ENCODE measurements at regions not wholly inside any gene's neighbourhood (a gene's known extent, or its start where the extent isn't known, plus 50 kb on each side); places are given as distances from the start of the nearest gene placed in this dataset.

DNA sequence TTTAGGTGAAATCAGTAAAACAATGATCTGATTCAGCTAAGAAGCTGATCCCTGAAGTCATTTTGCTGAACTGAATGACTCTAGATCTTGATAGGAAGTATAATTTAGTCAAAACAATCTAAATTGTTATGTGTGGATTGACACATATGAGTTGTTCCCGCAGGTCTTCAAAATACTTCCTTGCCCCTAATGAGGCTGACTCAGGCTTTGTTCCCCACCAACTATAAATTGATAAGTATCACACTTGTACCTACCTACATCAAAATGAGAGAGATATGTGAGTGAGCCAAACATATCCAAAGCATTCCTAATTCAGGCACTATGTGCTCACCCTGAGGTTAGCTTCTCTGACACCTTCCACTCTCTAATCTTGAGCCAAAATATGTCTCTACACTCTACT is 507.1 kb downstream of the PLPP3 start:
- H3K4me3 ChIP-seq (replicated peaks in 1 of 3; ENCODE audit: insufficient read depth in 1 of 3, low read depth in 2 of 3, low read length in 3 of 3), result no peak overlapping the region
- ChIA-PET CTCF (ENCODE audit: low intra/inter-chr PET ratio, low total read pairs) (no interaction called here), POLR2A (no interaction called here)
- no peaks in the 10 kb centered on the region for H3K79me2 ChIP-seq (ENCODE audit: insufficient read depth, low read length)
- H2AFZ ChIP-seq (ENCODE audit: low read length), result no peak overlapping the region
- H3K9ac ChIP-seq (ENCODE audit: insufficient read depth, low read depth, low read length), result no peak overlapping the region
- no TSS peak for BruUV-seq (replicated peaks)
- 10% methylated on average over 1 of the region's 1 CpG for WGBS (ENCODE audit: low lambda C conversion rate)
- no peak overlapping the region for H3K4me2 ChIP-seq (ENCODE audit: low read depth, low read length)
- no peaks in the 10 kb centered on the region for H3K4me1 ChIP-seq (ENCODE audit: insufficient read depth, low read length)
- H3K36me3 ChIP-seq (replicated peaks in 1 of 2; ENCODE audit: control insufficient read depth in 1 of 2, insufficient read depth in 2 of 2, low read length in 2 of 2), result no peaks in the 10 kb centered on the region
- H3K27ac ChIP-seq (ENCODE audit: extremely low read length, insufficient read depth, low read length), result no peak overlapping the region
- DNase-seq (ENCODE audit: low spot score) (no peak), ATAC-seq (no peak), FAIRE-seq (no peak)
- H3K9me3 ChIP-seq (ENCODE audit: low read length), result no peaks in the 10 kb centered on the region
- no peaks in the 10 kb centered on the region for H3K27me3 ChIP-seq (ENCODE audit: control insufficient read depth in 1 of 2, insufficient read depth in 2 of 2, low read length in 2 of 2)
- intact Hi-C loops (cut with micrococcal nuclease; ENCODE audit: unreplicated experiment), result no loop called here
- in situ Hi-C loops (cut with HindIII; ENCODE audit: extremely low pct_ligation_motif_present, low pct_unique_long_range_greater_than_20kb), result no loop called here
- H4K20me1 ChIP-seq (ENCODE audit: insufficient read depth, low read length), result no peaks in the 10 kb centered on the region
- TF ChIP-seq SOX5 (CRISPR knock-in tag; IDR thresholded peaks at IDR 0.05; ENCODE audit: borderline replicate concordance) (no peak), PRPF4 (IDR thresholded peaks at IDR 0.05; ENCODE audit: low read depth, low read length, poor library complexity, severe bottlenecking) (no peak), CHD4 (IDR thresholded peaks at IDR 0.05; ENCODE audit: borderline replicate concordance, low read length) (no peak), ISX (CRISPR knock-in tag; conservative IDR thresholded peaks at IDR 0.05) (no peak), ZNF3 (CRISPR knock-in tag; IDR thresholded peaks at IDR 0.05) (no peak), KLF12 (CRISPR knock-in tag; IDR thresholded peaks at IDR 0.05; ENCODE audit: borderline replicate concordance) (no peak), KAT2B (IDR thresholded peaks at IDR 0.05; ENCODE audit: borderline replicate concordance, low read depth, low read length) (no peak), MTA3 (CRISPR knock-in tag; IDR thresholded peaks at IDR 0.05) (no peak), ZNF775 (CRISPR knock-in tag; IDR thresholded peaks at IDR 0.05; ENCODE audit: borderline replicate concordance) (no peak), ZNF441 (CRISPR knock-in tag; IDR thresholded peaks at IDR 0.05; ENCODE audit: borderline replicate concordance) (no peak)
- TF ChIP-seq, protein P1, sequence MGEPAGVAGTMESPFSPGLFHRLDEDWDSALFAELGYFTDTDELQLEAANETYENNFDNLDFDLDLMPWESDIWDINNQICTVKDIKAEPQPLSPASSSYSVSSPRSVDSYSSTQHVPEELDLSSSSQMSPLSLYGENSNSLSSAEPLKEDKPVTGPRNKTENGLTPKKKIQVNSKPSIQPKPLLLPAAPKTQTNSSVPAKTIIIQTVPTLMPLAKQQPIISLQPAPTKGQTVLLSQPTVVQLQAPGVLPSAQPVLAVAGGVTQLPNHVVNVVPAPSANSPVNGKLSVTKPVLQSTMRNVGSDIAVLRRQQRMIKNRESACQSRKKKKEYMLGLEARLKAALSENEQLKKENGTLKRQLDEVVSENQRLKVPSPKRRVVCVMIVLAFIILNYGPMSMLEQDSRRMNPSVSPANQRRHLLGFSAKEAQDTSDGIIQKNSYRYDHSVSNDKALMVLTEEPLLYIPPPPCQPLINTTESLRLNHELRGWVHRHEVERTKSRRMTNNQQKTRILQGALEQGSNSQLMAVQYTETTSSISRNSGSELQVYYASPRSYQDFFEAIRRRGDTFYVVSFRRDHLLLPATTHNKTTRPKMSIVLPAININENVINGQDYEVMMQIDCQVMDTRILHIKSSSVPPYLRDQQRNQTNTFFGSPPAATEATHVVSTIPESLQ (CRISPR knock-in tag; conservative IDR thresholded peaks at IDR 0.05), result no peak
- TF ChIP-seq, protein P2, sequence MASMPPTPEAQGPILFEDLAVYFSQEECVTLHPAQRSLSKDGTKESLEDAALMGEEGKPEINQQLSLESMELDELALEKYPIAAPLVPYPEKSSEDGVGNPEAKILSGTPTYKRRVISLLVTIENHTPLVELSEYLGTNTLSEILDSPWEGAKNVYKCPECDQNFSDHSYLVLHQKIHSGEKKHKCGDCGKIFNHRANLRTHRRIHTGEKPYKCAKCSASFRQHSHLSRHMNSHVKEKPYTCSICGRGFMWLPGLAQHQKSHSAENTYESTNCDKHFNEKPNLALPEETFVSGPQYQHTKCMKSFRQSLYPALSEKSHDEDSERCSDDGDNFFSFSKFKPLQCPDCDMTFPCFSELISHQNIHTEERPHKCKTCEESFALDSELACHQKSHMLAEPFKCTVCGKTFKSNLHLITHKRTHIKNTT (CRISPR knock-in tag; IDR thresholded peaks at IDR 0.05), result no peak
- TF ChIP-seq, protein P3, sequence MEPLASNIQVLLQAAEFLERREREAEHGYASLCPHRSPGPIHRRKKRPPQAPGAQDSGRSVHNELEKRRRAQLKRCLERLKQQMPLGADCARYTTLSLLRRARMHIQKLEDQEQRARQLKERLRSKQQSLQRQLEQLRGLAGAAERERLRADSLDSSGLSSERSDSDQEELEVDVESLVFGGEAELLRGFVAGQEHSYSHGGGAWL (CRISPR knock-in tag; IDR thresholded peaks at IDR 0.05), result no peak
- TF ChIP-seq, protein P4, sequence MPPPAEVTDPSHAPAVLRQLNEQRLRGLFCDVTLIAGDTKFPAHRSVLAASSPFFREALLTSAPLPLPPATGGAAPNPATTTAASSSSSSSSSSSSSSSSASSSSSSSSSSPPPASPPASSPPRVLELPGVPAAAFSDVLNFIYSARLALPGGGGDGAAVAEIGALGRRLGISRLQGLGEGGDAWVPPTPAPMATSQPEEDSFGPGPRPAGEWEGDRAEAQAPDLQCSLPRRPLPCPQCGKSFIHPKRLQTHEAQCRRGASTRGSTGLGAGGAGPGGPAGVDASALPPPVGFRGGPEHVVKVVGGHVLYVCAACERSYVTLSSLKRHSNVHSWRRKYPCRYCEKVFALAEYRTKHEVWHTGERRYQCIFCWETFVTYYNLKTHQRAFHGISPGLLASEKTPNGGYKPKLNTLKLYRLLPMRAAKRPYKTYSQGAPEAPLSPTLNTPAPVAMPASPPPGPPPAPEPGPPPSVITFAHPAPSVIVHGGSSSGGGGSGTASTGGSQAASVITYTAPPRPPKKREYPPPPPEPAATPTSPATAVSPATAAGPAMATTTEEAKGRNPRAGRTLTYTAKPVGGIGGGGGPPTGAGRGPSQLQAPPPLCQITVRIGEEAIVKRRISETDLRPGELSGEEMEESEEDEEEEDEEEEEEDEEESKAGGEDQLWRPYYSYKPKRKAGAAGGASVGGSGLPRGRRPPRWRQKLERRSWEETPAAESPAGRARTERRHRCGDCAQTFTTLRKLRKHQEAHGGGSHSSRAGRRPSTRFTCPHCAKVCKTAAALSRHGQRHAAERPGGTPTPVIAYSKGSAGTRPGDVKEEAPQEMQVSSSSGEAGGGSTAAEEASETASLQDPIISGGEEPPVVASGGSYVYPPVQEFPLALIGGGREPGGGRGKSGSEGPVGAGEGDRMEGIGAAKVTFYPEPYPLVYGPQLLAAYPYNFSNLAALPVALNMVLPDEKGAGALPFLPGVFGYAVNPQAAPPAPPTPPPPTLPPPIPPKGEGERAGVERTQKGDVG (CRISPR knock-in tag; IDR thresholded peaks at IDR 0.05; ENCODE audit: borderline replicate concordance), result no peak
- TF ChIP-seq, protein P5, sequence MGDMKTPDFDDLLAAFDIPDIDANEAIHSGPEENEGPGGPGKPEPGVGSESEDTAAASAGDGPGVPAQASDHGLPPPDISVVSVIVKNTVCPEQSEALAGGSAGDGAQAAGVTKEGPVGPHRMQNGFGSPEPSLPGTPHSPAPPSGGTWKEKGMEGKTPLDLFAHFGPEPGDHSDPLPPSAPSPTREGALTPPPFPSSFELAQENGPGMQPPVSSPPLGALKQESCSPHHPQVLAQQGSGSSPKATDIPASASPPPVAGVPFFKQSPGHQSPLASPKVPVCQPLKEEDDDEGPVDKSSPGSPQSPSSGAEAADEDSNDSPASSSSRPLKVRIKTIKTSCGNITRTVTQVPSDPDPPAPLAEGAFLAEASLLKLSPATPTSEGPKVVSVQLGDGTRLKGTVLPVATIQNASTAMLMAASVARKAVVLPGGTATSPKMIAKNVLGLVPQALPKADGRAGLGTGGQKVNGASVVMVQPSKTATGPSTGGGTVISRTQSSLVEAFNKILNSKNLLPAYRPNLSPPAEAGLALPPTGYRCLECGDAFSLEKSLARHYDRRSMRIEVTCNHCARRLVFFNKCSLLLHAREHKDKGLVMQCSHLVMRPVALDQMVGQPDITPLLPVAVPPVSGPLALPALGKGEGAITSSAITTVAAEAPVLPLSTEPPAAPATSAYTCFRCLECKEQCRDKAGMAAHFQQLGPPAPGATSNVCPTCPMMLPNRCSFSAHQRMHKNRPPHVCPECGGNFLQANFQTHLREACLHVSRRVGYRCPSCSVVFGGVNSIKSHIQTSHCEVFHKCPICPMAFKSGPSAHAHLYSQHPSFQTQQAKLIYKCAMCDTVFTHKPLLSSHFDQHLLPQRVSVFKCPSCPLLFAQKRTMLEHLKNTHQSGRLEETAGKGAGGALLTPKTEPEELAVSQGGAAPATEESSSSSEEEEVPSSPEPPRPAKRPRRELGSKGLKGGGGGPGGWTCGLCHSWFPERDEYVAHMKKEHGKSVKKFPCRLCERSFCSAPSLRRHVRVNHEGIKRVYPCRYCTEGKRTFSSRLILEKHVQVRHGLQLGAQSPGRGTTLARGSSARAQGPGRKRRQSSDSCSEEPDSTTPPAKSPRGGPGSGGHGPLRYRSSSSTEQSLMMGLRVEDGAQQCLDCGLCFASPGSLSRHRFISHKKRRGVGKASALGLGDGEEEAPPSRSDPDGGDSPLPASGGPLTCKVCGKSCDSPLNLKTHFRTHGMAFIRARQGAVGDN (CRISPR knock-in tag; IDR thresholded peaks at IDR 0.05), result no peak
